ENCODE measurements at regions not wholly inside any gene's neighbourhood (a gene's known extent, or its start where the extent isn't known, plus 50 kb on each side); places are given as distances from the start of the nearest gene placed in this dataset.

GRCh38 chr9:69955536-69956355, 87.9 kb upstream of the MAMDC2 start:
- H2BK12ac ChIP-seq (ENCODE audit: low read length) = no peak overlapping the region
- no peak overlapping the region for H3K14ac ChIP-seq (ENCODE audit: low read length)
- H2AK5ac ChIP-seq (ENCODE audit: low read depth, low read length) = no peak overlapping the region
- DNase-seq (ENCODE audit: low spot score) = no peak
- H3K36me3 ChIP-seq (replicated peaks in 1 of 2; ENCODE audit: control insufficient read depth in 2 of 2, insufficient read depth in 2 of 2, low read length in 2 of 2) = no peaks in the 10 kb centered on the region
- H3K4ac ChIP-seq (ENCODE audit: low read length) = no peak overlapping the region
- H3K18ac ChIP-seq (ENCODE audit: low read length) = no peak overlapping the region
- H3K4me3 ChIP-seq (ENCODE audit: low read length in 2 of 2) = no peak overlapping the region
- no peaks in the 10 kb centered on the region for H3K4me1 ChIP-seq (ENCODE audit: control insufficient read depth in 2 of 2, insufficient read depth in 1 of 2, low read depth in 1 of 2, low read length in 2 of 2)
- H2BK5ac ChIP-seq (ENCODE audit: low read length) = no peak overlapping the region
- H3K4me2 ChIP-seq (ENCODE audit: insufficient read depth, low read length, poor library complexity, severe bottlenecking) = no peak overlapping the region
- H4K91ac ChIP-seq (ENCODE audit: low read depth, low read length, poor library complexity) = no peak overlapping the region
- no peak overlapping the region for H2BK120ac ChIP-seq (ENCODE audit: low read depth, low read length)
- H3K79me1 ChIP-seq (ENCODE audit: low read depth, low read length) = no peaks in the 10 kb centered on the region
- no CpG with 5 or more reads among the region's 6 CpGs for WGBS, 2 donors (ENCODE audit: extremely low coverage in 2 of 2, insufficient read length in 2 of 2, insufficient replicate concordance in 1 of 2)
- H3K9me3 ChIP-seq (replicated peaks in 1 of 2; ENCODE audit: control insufficient read depth in 2 of 2, insufficient read depth in 1 of 2, low read depth in 1 of 2, low read length in 2 of 2) = no peaks in the 10 kb centered on the region
- peaks cover 0 to 17% (median 0%) of the 10 kb centered on the region in 3 experiments for H3K27me3 ChIP-seq (ENCODE audit: control insufficient read depth in 3 of 3, insufficient read depth in 3 of 3, low read depth in 1 of 3, low read length in 3 of 3)
- no peak overlapping the region for H3K23ac ChIP-seq (ENCODE audit: low read depth, low read length, poor library complexity)
- H2BK15ac ChIP-seq (ENCODE audit: low read length) = no peak overlapping the region
- no peak overlapping the region for H3K27ac ChIP-seq (replicated peaks; ENCODE audit: low read length)
- no peak overlapping the region for H3K9ac ChIP-seq (ENCODE audit: low read depth, low read length, poor library complexity)
- no peak overlapping the region for H2AFZ ChIP-seq (ENCODE audit: low read length)
- no peak overlapping the region for H4K8ac ChIP-seq (ENCODE audit: low read depth, low read length)

GRCh38 chr9:69961843-69962242, 81.8 kb upstream of the MAMDC2 start:
- H3K9ac ChIP-seq (ENCODE audit: low read depth, low read length, poor library complexity) = no peak overlapping the region
- H3K4me3 ChIP-seq (ENCODE audit: low read length in 2 of 2) = no peak overlapping the region
- DNase-seq (ENCODE audit: low spot score) = no peak
- no peak overlapping the region for H2AK5ac ChIP-seq (ENCODE audit: low read depth, low read length)
- no peak overlapping the region for H2BK5ac ChIP-seq (ENCODE audit: low read length)
- no peak overlapping the region for H2BK120ac ChIP-seq (ENCODE audit: low read depth, low read length)
- no peak overlapping the region for H4K8ac ChIP-seq (ENCODE audit: low read depth, low read length)
- no peak overlapping the region for H3K4me2 ChIP-seq (ENCODE audit: insufficient read depth, low read length, poor library complexity, severe bottlenecking)
- peaks cover 0 to 13% (median 0%) of the 10 kb centered on the region in 3 experiments for H3K27me3 ChIP-seq (ENCODE audit: control insufficient read depth in 3 of 3, insufficient read depth in 3 of 3, low read depth in 1 of 3, low read length in 3 of 3)
- H3K79me1 ChIP-seq (ENCODE audit: low read depth, low read length) = no peaks in the 10 kb centered on the region
- WGBS, 2 donors (ENCODE audit: extremely low coverage in 2 of 2, insufficient read length in 2 of 2, insufficient replicate concordance in 1 of 2) = no CpG with 5 or more reads among the region's 1 CpG
- no peak overlapping the region for H3K27ac ChIP-seq (replicated peaks; ENCODE audit: low read length)
- H3K4ac ChIP-seq (ENCODE audit: low read length) = no peak overlapping the region
- H4K91ac ChIP-seq (ENCODE audit: low read depth, low read length, poor library complexity) = no peak overlapping the region
- no peak overlapping the region for H3K23ac ChIP-seq (ENCODE audit: low read depth, low read length, poor library complexity)
- H2AFZ ChIP-seq (ENCODE audit: low read length) = no peak overlapping the region
- no peak overlapping the region for H3K14ac ChIP-seq (ENCODE audit: low read length)
- H3K18ac ChIP-seq (ENCODE audit: low read length) = no peak overlapping the region
- no peak overlapping the region for H2BK15ac ChIP-seq (ENCODE audit: low read length)
- no peaks in the 10 kb centered on the region for H3K9me3 ChIP-seq (replicated peaks in 1 of 2; ENCODE audit: control insufficient read depth in 2 of 2, insufficient read depth in 1 of 2, low read depth in 1 of 2, low read length in 2 of 2)
- H2BK12ac ChIP-seq (ENCODE audit: low read length) = no peak overlapping the region
- H3K4me1 ChIP-seq (ENCODE audit: control insufficient read depth in 2 of 2, insufficient read depth in 1 of 2, low read depth in 1 of 2, low read length in 2 of 2) = peaks cover 0 to 3% of the 10 kb centered on the region in 2 donors
- no peaks in the 10 kb centered on the region for H3K36me3 ChIP-seq (replicated peaks in 1 of 2; ENCODE audit: control insufficient read depth in 2 of 2, insufficient read depth in 2 of 2, low read length in 2 of 2)

- Histone ChIP-seq H3K27me3 (ENCODE audit: control insufficient read depth in 3 of 3, insufficient read depth in 3 of 3, low read depth in 1 of 3, low read length in 3 of 3) (peaks cover 0 to 16% (median 0%) of the 10 kb centered on the region in 3 experiments), H3K4ac (ENCODE audit: low read length) (no peak overlapping the region), H3K4me3 (ENCODE audit: low read length in 2 of 2) (no peak overlapping the region), H2AK5ac (ENCODE audit: low read depth, low read length) (no peak overlapping the region), H2AFZ (ENCODE audit: low read length) (peak overlapping the region; percentile 5), H2BK15ac (ENCODE audit: low read length) (no peak overlapping the region), H3K36me3 (replicated peaks in 1 of 2; ENCODE audit: control insufficient read depth in 2 of 2, insufficient read depth in 2 of 2, low read length in 2 of 2) (no peaks in the 10 kb centered on the region), H2BK5ac (ENCODE audit: low read length) (no peak overlapping the region), H2BK120ac (ENCODE audit: low read depth, low read length) (no peak overlapping the region), H4K91ac (ENCODE audit: low read depth, low read length, poor library complexity) (no peak overlapping the region), H3K18ac (ENCODE audit: low read length) (no peak overlapping the region), H3K4me1 (ENCODE audit: control insufficient read depth in 2 of 2, insufficient read depth in 1 of 2, low read depth in 1 of 2, low read length in 2 of 2) (peaks cover 0 to 3% of the 10 kb centered on the region in 2 donors), H4K8ac (ENCODE audit: low read depth, low read length) (no peak overlapping the region), H3K79me1 (ENCODE audit: low read depth, low read length) (no peaks in the 10 kb centered on the region), H3K9me3 (replicated peaks in 1 of 2; ENCODE audit: control insufficient read depth in 2 of 2, insufficient read depth in 1 of 2, low read depth in 1 of 2, low read length in 2 of 2) (no peaks in the 10 kb centered on the region), H3K27ac (replicated peaks; ENCODE audit: low read length) (no peak overlapping the region), H3K4me2 (ENCODE audit: insufficient read depth, low read length, poor library complexity, severe bottlenecking) (no peak overlapping the region), H3K23ac (ENCODE audit: low read depth, low read length, poor library complexity) (no peak overlapping the region), H3K9ac (ENCODE audit: low read depth, low read length, poor library complexity) (no peak overlapping the region), H2BK12ac (ENCODE audit: low read length) (no peak overlapping the region), H3K14ac (ENCODE audit: low read length) (no peak overlapping the region)
- DNase-seq (ENCODE audit: low spot score) = no peak
- 100% methylated on average over 1 of the region's 9 CpGs; no CpG with 5 or more reads in 1 of the 2 donors for WGBS, 2 donors (ENCODE audit: extremely low coverage in 2 of 2, insufficient read length in 2 of 2, insufficient replicate concordance in 1 of 2)
Observed at GRCh38 chr9:69963803-69964202, 79.8 kb upstream of the MAMDC2 start.

GRCh38 chr9:69964446-69964845, 79.2 kb upstream of the MAMDC2 start:
- no peak overlapping the region for H3K14ac ChIP-seq (ENCODE audit: low read length)
- no peak overlapping the region for H3K4me3 ChIP-seq (ENCODE audit: low read length in 2 of 2)
- H3K36me3 ChIP-seq (replicated peaks in 1 of 2; ENCODE audit: control insufficient read depth in 2 of 2, insufficient read depth in 2 of 2, low read length in 2 of 2) = peaks cover 0 to 2% of the 10 kb centered on the region in 2 donors
- H2AFZ ChIP-seq (ENCODE audit: low read length) = no peak overlapping the region
- no peak overlapping the region for H3K9ac ChIP-seq (ENCODE audit: low read depth, low read length, poor library complexity)
- no peak overlapping the region for H2BK12ac ChIP-seq (ENCODE audit: low read length)
- no peak overlapping the region for H3K4ac ChIP-seq (ENCODE audit: low read length)
- H4K91ac ChIP-seq (ENCODE audit: low read depth, low read length, poor library complexity) = no peak overlapping the region
- WGBS, 2 donors (ENCODE audit: extremely low coverage in 2 of 2, insufficient read length in 2 of 2, insufficient replicate concordance in 1 of 2) = no CpG with 5 or more reads among the region's 1 CpG
- no peak overlapping the region for H2BK15ac ChIP-seq (ENCODE audit: low read length)
- DNase-seq (ENCODE audit: low spot score) = no peak
- H4K8ac ChIP-seq (ENCODE audit: low read depth, low read length) = no peak overlapping the region
- no peaks in the 10 kb centered on the region for H3K9me3 ChIP-seq (replicated peaks in 1 of 2; ENCODE audit: control insufficient read depth in 2 of 2, insufficient read depth in 1 of 2, low read depth in 1 of 2, low read length in 2 of 2)
- no peak overlapping the region for H2BK120ac ChIP-seq (ENCODE audit: low read depth, low read length)
- peaks cover 0 to 12% (median 0%) of the 10 kb centered on the region in 3 experiments for H3K27me3 ChIP-seq (ENCODE audit: control insufficient read depth in 3 of 3, insufficient read depth in 3 of 3, low read depth in 1 of 3, low read length in 3 of 3)
- H3K4me2 ChIP-seq (ENCODE audit: insufficient read depth, low read length, poor library complexity, severe bottlenecking) = no peak overlapping the region
- no peaks in the 10 kb centered on the region for H3K79me1 ChIP-seq (ENCODE audit: low read depth, low read length)
- peaks cover 0 to 3% of the 10 kb centered on the region in 2 donors for H3K4me1 ChIP-seq (ENCODE audit: control insufficient read depth in 2 of 2, insufficient read depth in 1 of 2, low read depth in 1 of 2, low read length in 2 of 2)
- no peak overlapping the region for H2AK5ac ChIP-seq (ENCODE audit: low read depth, low read length)
- no peak overlapping the region for H2BK5ac ChIP-seq (ENCODE audit: low read length)
- H3K23ac ChIP-seq (ENCODE audit: low read depth, low read length, poor library complexity) = no peak overlapping the region
- H3K18ac ChIP-seq (ENCODE audit: low read length) = no peak overlapping the region
- H3K27ac ChIP-seq (replicated peaks; ENCODE audit: low read length) = no peak overlapping the region
